Mesodermal cell (in vitro differentiated cells): ENCODE measurements at regions not wholly inside any gene's neighbourhood (a gene's known extent, or its start where the extent isn't known, plus 50 kb on each side); places are given as distances from the start of the nearest gene placed in this dataset.

Experiments
- H3K27ac ChIP-seq: 2 replicates; pipeline ENCODE4 v1.7.0; 2013; ENCODE audit warnings: mild to moderate bottlenecking, low read depth, low read length, moderate library complexity; ENCODE audit not compliant: severe bottlenecking
- H3K36me3 ChIP-seq: 2 replicates; pipeline ENCODE4 v1.7.1; 2013; ENCODE audit warnings: mild to moderate bottlenecking, low read length, moderate library complexity; ENCODE audit not compliant: control insufficient read depth, insufficient read depth
- H3K4me1 ChIP-seq: one replicate; pipeline ENCODE4 v1.7.1; 2013; ENCODE audit warnings: mild to moderate bottlenecking, low read length; ENCODE audit not compliant: insufficient read depth, control insufficient read depth, poor library complexity, severe bottlenecking
- H3K4me3 ChIP-seq: 2 replicates; pipeline ENCODE4 v1.7.0; 2013; ENCODE audit warnings: low read length, control low read depth, mild to moderate bottlenecking; ENCODE audit not compliant: insufficient read depth, poor library complexity, severe bottlenecking; ENCODE audit errors: extremely low read depth
- H3K9me3 ChIP-seq: 2 replicates; pipeline ENCODE4 v1.7.1; 2013; ENCODE audit warnings: mild to moderate bottlenecking, low read length, moderate library complexity; ENCODE audit not compliant: control insufficient read depth
- WGBS, 2 experiments: methylation state at CpG; one replicate each; pipeline ENCODE4 v1.1.5; 2013; ENCODE audit warnings: missing lambda C conversion rate in 2 of 2; ENCODE audit not compliant: insufficient coverage in 2 of 2; 5-methylcytosine and 5-hydroxymethylcytosine counted together

DNA sequence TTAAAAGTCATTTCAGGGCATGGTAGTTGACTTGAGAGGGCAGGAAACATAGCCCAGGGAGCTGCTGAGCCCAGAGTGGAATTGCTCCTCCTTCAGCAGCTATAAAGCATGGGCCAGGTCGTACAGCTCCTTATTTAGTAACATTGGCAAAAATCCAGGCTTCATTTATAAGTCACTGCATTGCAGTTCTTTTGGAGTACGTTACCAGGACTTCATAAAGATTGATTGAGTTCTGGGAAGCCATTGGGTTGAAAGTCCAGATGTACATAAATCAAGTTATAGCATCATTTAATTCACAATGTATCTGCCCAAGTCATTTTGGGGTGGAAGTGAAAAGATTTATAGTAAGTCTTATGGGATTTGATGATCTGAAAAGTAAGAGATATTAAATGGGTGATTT is 53.0 kb upstream of the ANKEF1 start:
- H3K4me1 ChIP-seq = no peaks in the 10 kb centered on the region
- no peak overlapping the region for H3K4me3 ChIP-seq
- no peaks in the 10 kb centered on the region for H3K36me3 ChIP-seq
- H3K27ac ChIP-seq = no peak overlapping the region
- 100% methylated on average over 1 of the region's 2 CpGs for WGBS, 2 experiments
- no peaks in the 10 kb centered on the region for H3K9me3 ChIP-seq

DNA sequence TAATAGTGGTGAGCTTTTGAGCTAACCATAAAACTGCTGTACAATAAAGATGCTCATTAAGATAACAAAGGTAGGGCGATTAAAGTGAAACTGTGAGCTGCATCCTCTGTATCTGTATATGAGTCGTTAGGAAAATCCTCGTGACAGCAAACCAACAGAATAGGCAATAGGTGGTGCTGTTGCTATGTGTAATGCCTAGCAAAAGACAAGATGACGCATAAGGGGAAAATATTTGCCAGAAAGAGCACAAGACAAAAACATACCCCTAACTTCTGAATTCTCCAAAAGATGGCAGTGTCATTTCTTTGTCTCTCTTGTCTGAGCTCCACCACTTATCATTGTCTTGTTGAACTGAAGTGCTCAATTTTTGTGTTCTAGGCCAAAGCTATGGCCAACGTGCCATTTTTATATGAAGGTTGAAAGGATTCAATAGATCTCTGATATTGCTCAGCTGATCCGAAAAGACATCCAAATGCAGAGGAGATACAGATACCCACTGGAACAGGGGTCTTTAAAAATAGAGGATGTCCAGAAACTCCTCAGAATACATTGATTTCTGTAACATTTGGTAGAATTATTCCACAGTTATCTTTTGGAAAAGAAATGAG is 56.3 kb upstream of the ANKEF1 start:
- Histone ChIP-seq H3K36me3 (no peaks in the 10 kb centered on the region), H3K4me1 (no peaks in the 10 kb centered on the region), H3K27ac (no peak overlapping the region), H3K9me3 (no peaks in the 10 kb centered on the region), H3K4me3 (no peak overlapping the region)
- 63 to 88% methylated on average over 1 to 3 of the region's 6 CpGs for WGBS, 2 experiments

DNA sequence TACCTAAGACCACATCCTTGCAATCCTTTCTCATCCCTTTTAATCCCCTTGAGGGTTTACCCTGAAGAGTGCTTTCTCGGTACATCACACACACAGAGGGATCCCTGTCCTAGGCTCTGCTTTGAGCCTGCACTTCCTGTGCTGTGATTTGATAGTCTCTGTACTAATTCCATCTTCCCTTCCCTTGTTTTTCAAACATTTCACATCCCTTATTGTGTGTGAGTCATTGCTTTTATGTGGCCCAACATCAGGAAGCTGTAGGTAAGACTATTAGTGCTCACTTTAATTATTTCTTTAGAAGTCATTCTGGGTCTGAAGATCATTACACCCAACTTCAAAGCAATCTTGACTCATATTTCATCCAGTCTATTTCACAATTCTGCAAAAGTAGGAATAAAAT is 57.2 kb upstream of the ANKEF1 start:
- Histone ChIP-seq H3K4me1 (no peaks in the 10 kb centered on the region), H3K27ac (no peak overlapping the region), H3K9me3 (no peaks in the 10 kb centered on the region), H3K36me3 (no peaks in the 10 kb centered on the region), H3K4me3 (no peak overlapping the region)
- 20 to 50% methylated on average over 1 of the region's 1 CpG for WGBS, 2 experiments

DNA sequence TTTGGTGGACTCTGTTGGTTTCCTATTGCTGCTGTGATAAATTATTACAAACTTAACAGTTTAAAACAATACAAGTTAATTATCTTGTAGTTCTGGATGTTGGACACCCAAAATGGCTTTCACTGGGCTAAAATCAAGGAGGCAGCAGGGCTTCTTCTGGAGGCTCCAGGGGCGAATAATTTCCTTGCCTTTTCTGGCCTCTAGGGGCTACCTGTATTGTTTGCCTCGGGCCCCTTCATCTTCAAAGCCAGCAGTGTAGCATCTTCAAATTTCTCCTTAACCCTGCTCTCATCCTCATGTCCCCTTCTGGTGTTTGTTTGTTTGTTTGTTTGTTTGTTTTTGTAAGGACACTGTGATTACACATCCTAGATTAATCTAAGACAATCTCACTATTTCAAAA is 60.5 kb upstream of the ANKEF1 start:
- Histone ChIP-seq H3K36me3 (no peaks in the 10 kb centered on the region), H3K4me3 (no peak overlapping the region), H3K4me1 (no peaks in the 10 kb centered on the region), H3K27ac (no peak overlapping the region), H3K9me3 (no peaks in the 10 kb centered on the region)
- WGBS, 2 experiments = 100% methylated on average over 1 of the region's 2 CpGs

DNA sequence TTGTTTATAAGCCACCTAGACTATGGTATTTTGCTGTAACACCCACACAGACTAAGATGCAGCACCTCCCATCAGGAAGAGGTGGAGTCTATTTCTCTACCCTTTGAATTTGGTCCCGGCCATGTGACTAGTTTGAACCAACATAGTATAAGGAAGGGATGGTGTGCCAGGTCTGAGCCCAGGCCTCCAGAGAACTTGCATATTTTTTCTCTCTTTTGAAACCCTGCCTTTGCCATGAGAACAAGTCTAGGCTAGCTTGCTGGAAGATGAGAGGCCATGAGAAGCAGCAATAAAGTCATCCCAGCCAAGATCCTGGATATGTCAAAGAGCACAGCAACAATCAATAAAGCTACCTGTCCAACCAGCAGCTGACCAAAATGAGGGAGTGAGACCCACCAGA is 63.0 kb upstream of the ANKEF1 start:
- no peaks in the 10 kb centered on the region for H3K4me1 ChIP-seq
- no peak overlapping the region for H3K27ac ChIP-seq
- H3K36me3 ChIP-seq = no peaks in the 10 kb centered on the region
- H3K9me3 ChIP-seq = no peaks in the 10 kb centered on the region
- no peak overlapping the region for H3K4me3 ChIP-seq
- 100% methylated on average over 1 of the region's 1 CpG; no CpG with 5 or more reads in 1 of the 2 experiments for WGBS, 2 experiments

DNA sequence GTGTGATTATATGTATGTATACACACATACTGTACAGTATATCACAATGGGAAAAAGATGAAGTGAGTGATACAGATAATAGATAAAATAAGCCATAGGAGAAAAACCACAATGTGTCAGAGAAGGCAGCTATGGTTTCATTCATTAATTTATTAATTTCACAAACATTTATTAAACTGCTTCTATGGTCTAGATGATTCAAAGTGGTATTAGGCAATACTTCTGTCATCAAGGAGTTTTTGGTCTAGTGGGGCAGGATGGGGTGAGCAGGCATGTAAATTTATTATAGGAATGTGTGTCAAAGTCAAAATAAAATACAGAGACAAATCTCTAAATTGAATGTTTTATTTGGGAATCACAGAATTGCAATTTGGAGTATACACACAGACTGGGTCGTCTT is 65.2 kb upstream of the ANKEF1 start:
- no peaks in the 10 kb centered on the region for H3K4me1 ChIP-seq
- H3K4me3 ChIP-seq = no peak overlapping the region
- no peak overlapping the region for H3K27ac ChIP-seq
- no peaks in the 10 kb centered on the region for H3K9me3 ChIP-seq
- H3K36me3 ChIP-seq = no peaks in the 10 kb centered on the region
- 50 to 85% methylated on average over 1 of the region's 1 CpG for WGBS, 2 experiments

DNA sequence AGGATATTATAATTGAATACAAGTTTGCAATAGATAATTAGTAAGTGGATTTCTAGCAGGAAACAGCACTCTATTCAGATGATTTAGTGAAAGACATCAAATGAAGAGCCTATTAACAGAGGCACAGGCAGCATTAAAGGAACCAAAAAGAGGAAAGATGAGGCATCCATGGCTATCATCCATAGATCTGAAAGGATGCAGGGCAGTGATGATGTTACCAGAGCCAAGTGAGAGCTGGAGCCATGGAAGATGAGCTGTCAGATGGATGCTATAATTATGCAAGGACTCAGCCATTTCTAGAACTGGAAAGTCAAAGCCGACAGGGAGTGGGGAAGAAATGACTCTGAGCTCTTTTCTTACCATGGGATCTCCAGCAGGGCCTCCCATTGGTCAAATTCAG is 66.8 kb upstream of the ANKEF1 start:
- H3K27ac ChIP-seq = no peak overlapping the region
- H3K4me3 ChIP-seq = no peak overlapping the region
- no peaks in the 10 kb centered on the region for H3K36me3 ChIP-seq
- WGBS, 2 experiments = 27 to 73% methylated on average over 1 of the region's 1 CpG
- H3K9me3 ChIP-seq = no peaks in the 10 kb centered on the region
- no peaks in the 10 kb centered on the region for H3K4me1 ChIP-seq

DNA sequence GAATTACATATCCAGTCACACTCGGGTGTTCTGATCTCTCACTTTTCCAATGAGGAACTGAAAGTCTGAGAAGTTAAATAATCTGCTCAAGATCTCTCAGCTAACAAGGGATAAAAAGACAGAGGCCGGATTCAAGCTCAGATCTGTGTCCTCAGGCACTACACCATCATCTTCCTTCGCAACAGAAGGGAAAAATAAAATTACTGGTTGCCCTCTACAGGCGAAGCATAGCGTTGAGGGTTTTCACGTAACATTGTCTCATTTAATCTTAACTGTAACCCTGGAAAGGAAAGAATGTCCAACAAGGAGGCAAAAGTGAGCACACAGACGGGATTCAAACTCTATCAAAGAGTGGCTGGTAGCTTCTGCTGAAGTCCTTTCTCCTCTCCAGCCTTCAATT is 67.8 kb upstream of the ANKEF1 start:
- no peaks in the 10 kb centered on the region for H3K9me3 ChIP-seq
- no peaks in the 10 kb centered on the region for H3K4me1 ChIP-seq
- H3K27ac ChIP-seq = no peak overlapping the region
- H3K36me3 ChIP-seq = no peaks in the 10 kb centered on the region
- no peak overlapping the region for H3K4me3 ChIP-seq
- 70 to 78% methylated on average over 4 to 6 of the region's 7 CpGs for WGBS, 2 experiments

DNA sequence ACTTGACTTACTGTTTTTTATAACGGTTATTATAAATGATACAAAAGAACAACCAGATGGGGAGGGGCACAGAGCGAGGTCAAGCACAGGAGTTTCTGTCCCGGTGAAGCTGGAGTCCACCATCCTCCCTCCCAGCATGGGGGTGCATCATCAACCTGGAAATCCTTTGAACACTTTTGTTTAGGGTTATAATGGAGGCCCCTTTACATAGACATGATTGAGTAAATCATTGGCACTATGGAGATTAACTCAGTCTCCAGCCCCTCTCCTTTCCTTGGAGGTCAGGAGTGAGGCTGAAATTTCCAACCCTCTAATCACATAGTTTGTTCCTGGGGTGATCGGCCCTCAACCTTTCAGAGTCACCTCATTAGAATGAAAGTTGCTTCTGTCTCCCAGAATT is 71.8 kb upstream of the ANKEF1 start:
- Histone ChIP-seq H3K9me3 (no peaks in the 10 kb centered on the region), H3K36me3 (no peaks in the 10 kb centered on the region), H3K4me1 (no peaks in the 10 kb centered on the region), H3K27ac (no peak overlapping the region), H3K4me3 (no peak overlapping the region)
- WGBS, 2 experiments = no CpG with 5 or more reads among the region's 4 CpGs

DNA sequence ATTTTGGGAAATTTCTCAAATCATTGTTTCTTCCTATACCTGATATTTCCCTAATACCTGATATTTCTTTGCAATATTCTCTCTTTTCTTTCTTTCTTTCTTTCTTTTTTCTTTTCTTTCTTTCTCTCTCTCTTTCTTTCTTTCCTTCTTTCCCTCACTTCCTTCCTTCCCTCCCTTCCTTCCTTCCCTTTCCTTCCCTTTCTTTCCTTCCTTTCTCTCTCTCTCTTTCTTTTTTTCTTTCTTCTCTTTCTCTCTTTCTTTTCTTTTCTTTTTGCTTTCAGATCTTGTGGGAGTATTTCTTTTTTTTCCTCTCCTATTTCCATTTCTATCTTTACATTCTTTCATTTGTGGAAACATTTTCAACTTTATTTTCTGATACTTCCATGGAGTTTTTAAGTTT is 76.1 kb upstream of the ANKEF1 start:
- Histone ChIP-seq H3K4me3 (no peak overlapping the region), H3K4me1 (no peaks in the 10 kb centered on the region), H3K9me3 (no peaks in the 10 kb centered on the region), H3K27ac (no peak overlapping the region), H3K36me3 (no peaks in the 10 kb centered on the region)

DNA sequence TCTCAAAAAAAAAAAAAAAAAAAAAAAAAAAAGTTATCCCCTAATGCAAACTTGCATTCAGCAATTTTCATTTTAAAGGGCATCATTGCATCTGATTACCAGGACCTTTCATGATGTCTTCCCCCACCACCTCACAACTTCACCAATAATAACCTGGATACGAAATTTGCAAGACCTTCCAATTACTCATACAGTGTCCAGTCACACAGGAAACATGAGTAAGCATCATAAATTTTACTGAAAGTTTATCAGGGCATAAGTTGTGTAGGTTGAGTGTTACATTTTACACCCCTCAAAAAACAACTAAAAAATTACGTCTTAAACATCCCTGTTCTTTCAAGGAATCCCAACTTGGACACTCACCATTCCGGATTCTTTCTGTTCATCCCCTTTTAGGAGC is 79.1 kb upstream of the ANKEF1 start:
- Histone ChIP-seq H3K27ac (no peak overlapping the region), H3K4me1 (no peaks in the 10 kb centered on the region), H3K36me3 (no peaks in the 10 kb centered on the region), H3K9me3 (no peaks in the 10 kb centered on the region), H3K4me3 (no peak overlapping the region)
- 90 to 100% methylated on average over 2 of the region's 3 CpGs for WGBS, 2 experiments
